ENCODE measurements at regions not wholly inside any gene's neighbourhood (a gene's known extent, or its start where the extent isn't known, plus 50 kb on each side); places are given as distances from the start of the nearest gene placed in this dataset.
A peak's percentile ranks its signal among the peaks of the same experiment; 100 is the strongest.

GRCh38 chr19:28948026-28948425, 264.9 kb downstream of the UQCRFS1 start:
- Histone ChIP-seq H3K23ac (ENCODE audit: insufficient read length, low read depth, low read length) (no peak overlapping the region), H2BK15ac (ENCODE audit: low read depth, low read length) (no peak overlapping the region), H3K27ac (ENCODE audit: insufficient read length, low read depth, low read length) (no peak overlapping the region), H4K91ac (ENCODE audit: insufficient read length, low read depth, low read length) (no peak overlapping the region), H3K14ac (ENCODE audit: insufficient read depth, low read length) (no peak overlapping the region), H4K20me1 (ENCODE audit: control insufficient read depth, insufficient read depth, insufficient read length) (no peaks in the 10 kb centered on the region), H3K4me1 (ENCODE audit: insufficient read depth, low read length) (no peaks in the 10 kb centered on the region), H3K56ac (ENCODE audit: insufficient read length, low read depth, low read length) (no peak overlapping the region), H2AK5ac (ENCODE audit: insufficient read length, low read length) (no peak overlapping the region), H4K5ac (ENCODE audit: insufficient read length, low read depth, low read length) (no peak overlapping the region), H2BK12ac (ENCODE audit: insufficient read length, low read depth, low read length) (no peak overlapping the region), H3K18ac (ENCODE audit: insufficient read length, low read depth, low read length) (no peak overlapping the region), H2AFZ (ENCODE audit: low read length) (no peak overlapping the region), H2BK20ac (ENCODE audit: low read depth, low read length, poor library complexity, severe bottlenecking) (no peak overlapping the region), H2BK120ac (ENCODE audit: low read depth, low read length, poor library complexity, severe bottlenecking) (no peak overlapping the region), H4K8ac (replicated peaks; ENCODE audit: insufficient read length, low read depth, low read length) (no peak overlapping the region), H3K9me3 (ENCODE audit: control insufficient read depth, low read depth, low read length) (no peaks in the 10 kb centered on the region), H3K79me2 (ENCODE audit: insufficient read depth, low read length) (no peaks in the 10 kb centered on the region), H3K9ac (ENCODE audit: extremely low read depth, insufficient read length, low read length) (no peak overlapping the region), H3K4me2 (ENCODE audit: insufficient read depth, insufficient read length, low read length) (no peak overlapping the region), H2BK5ac (ENCODE audit: insufficient read length, low read length) (no peak overlapping the region), H3T11ph (ENCODE audit: low read length) (no peak overlapping the region), H3K23me2 (ENCODE audit: insufficient read length, low read depth, low read length, poor library complexity, severe bottlenecking) (no peaks in the 10 kb centered on the region), H3K27me3 (ENCODE audit: insufficient read depth, low read length) (no peaks in the 10 kb centered on the region), H3K4ac (ENCODE audit: low read depth, low read length) (no peak overlapping the region), H3K79me1 (ENCODE audit: insufficient read depth, low read depth, low read length, poor library complexity, severe bottlenecking) (no peaks in the 10 kb centered on the region)
- Mint-ChIP-seq H3K36me3 (ENCODE audit: insufficient read depth in 1 of 3, low read depth in 3 of 3) (peaks cover 0 to 3% (median 0%) of the 10 kb centered on the region in 3 experiments; a peak in 2 of 7 replicates), H3K4me1 (peaks cover 6% of the 10 kb centered on the region in 2 experiments), H3K4me3 (no peak overlapping the region), H3K27ac (peak overlapping the region in 1 of 3 experiments; percentile 34; a peak in 1 of 7 replicates), H3K27me3 (ENCODE audit: low read depth) (peaks cover 8% of the 10 kb centered on the region; the same call in 1 of the 2 replicates), H3K9me3 (peaks cover 0 to 3% of the 10 kb centered on the region in 2 experiments; a peak in 2 of 5 replicates)
- no peak for TF ChIP-seq CTCF (conservative IDR thresholded peaks at IDR 0.05)
- no peak for DNase-seq
- no CpG with 5 or more reads among the region's 13 CpGs for WGBS (ENCODE audit: extremely low coverage, insufficient read length, low lambda C conversion rate)
